ENCODE measurements at regions not wholly inside any gene's neighbourhood (a gene's known extent, or its start where the extent isn't known, plus 50 kb on each side); places are given as distances from the start of the nearest gene placed in this dataset.

- no peak for TF ChIP-seq POLR2A (IDR thresholded peaks at IDR 0.05; ENCODE audit: low read depth, low read length)
- TF ChIP-seq POLR2AphosphoS5 (IDR thresholded peaks at IDR 0.05; ENCODE audit: low read depth, low read length) = no peak
- TF ChIP-seq TAF1 (IDR thresholded peaks at IDR 0.05; ENCODE audit: low read depth, low read length) = no peak
- no peak for TF ChIP-seq PAX5 (IDR thresholded peaks at IDR 0.05; ENCODE audit: insufficient read depth, low read length, severe bottlenecking)
Observed at GRCh38 chr4:168021666-168022065, 70.7 kb upstream of the ANXA10 start.

Measured in GM12891 (cell line).